ENCODE measurements at regions not wholly inside any gene's neighbourhood (a gene's known extent, or its start where the extent isn't known, plus 50 kb on each side); places are given as distances from the start of the nearest gene placed in this dataset.

DNA sequence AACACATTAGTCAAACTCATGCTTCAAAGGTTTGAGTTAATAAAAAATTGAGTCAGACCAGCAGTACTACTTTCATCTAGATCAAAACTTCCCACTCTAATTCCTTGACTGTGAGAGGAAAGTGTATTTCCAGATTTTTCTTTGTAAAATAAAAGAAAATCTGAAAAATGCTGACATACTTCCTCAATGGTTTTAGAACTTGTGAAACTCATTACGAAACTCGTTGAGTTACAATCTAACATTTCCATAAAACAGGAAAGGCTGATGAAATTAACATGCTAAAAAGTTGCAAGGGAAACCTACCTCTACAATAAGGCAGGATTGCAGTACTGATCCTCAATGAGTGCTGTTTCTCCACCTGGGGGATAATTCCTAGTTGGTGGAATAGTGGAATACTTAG, 217.8 kb upstream of the HCCS start:
- no TSS peak for BruUV-seq (replicated peaks)
- H2BK120ac ChIP-seq (ENCODE audit: low read depth, low read length), result no peak overlapping the region
- in situ Hi-C loops (cut with MboI; ENCODE audit: low sequenced_read_pairs) (no loop called here), dilution Hi-C loops (cut with HindIII; ENCODE audit: low sequenced_read_pairs, unreplicated experiment) (no loop called here), intact Hi-C loops (cut with micrococcal nuclease) (no loop called here)
- POLR2A ChIA-PET (ENCODE audit: unreplicated experiment), result no interaction called here
- no peaks in the 10 kb centered on the region for H3K27me3 ChIP-seq (ENCODE audit: control insufficient read depth, insufficient read depth, low read length)
- no peak overlapping the region; the same call in 1 of the 2 replicates for H3K18ac ChIP-seq (ENCODE audit: low read depth, low read length)
- DNase-seq (no peak), ATAC-seq (ENCODE audit: low read depth) (no peak)
- no peak overlapping the region for H2AK9ac ChIP-seq (replicated peaks; ENCODE audit: low read depth, low read length, poor library complexity)
- H3K56ac ChIP-seq (ENCODE audit: extremely low read depth, insufficient read depth, low read length), result no peak overlapping the region
- no peak overlapping the region for H2AFZ ChIP-seq (replicated peaks; ENCODE audit: low read length, poor library complexity)
- H4K91ac ChIP-seq (ENCODE audit: insufficient read depth, low read depth, low read length), result no peak overlapping the region
- H2BK15ac ChIP-seq (ENCODE audit: low read depth, low read length), result no peak overlapping the region
- no peaks in the 10 kb centered on the region for H3K79me1 ChIP-seq (ENCODE audit: low read depth in 1 of 2, low read length in 2 of 2)
- no peaks in the 10 kb centered on the region for H3K36me3 ChIP-seq (ENCODE audit: control insufficient read depth, insufficient read depth, low read length)
- no peak overlapping the region for H3K27ac ChIP-seq (ENCODE audit: insufficient read depth, low read length)
- no peak overlapping the region for H3K4me2 ChIP-seq (ENCODE audit: low read depth, low read length)
- no peak overlapping the region for H4K5ac ChIP-seq (ENCODE audit: low read depth, low read length)
- H2BK20ac ChIP-seq (ENCODE audit: low read depth, low read length), result no peak overlapping the region
- H3K14ac ChIP-seq (replicated peaks; ENCODE audit: low read depth, low read length), result no peak overlapping the region
- H3K4me3 ChIP-seq (ENCODE audit: insufficient read depth, low read depth, low read length), result no peak overlapping the region
- no CpG with 5 or more reads among the region's 2 CpGs for WGBS, 2 experiments (ENCODE audit: extremely low coverage in 2 of 2, insufficient read length in 1 of 2)
- CTCF ChIA-PET, result interaction anchor here (0.7 kb wide), 1 partner anchor 290 kb away, joined by 3 read pairs; no protein-coding TSS in a partner anchor
- no peaks in the 10 kb centered on the region for H4K20me1 ChIP-seq (ENCODE audit: insufficient read depth, low read length)
- TF ChIP-seq RFX5 (IDR thresholded peaks at IDR 0.05; ENCODE audit: low read depth, low read length), result no peak
- no peak for TF ChIP-seq RAD21 (IDR thresholded peaks at IDR 0.05; ENCODE audit: low read length)
- TF ChIP-seq RCOR1 (IDR thresholded peaks at IDR 0.05; ENCODE audit: insufficient replicate concordance, low read length), result no peak
- TF ChIP-seq, protein P1, sequence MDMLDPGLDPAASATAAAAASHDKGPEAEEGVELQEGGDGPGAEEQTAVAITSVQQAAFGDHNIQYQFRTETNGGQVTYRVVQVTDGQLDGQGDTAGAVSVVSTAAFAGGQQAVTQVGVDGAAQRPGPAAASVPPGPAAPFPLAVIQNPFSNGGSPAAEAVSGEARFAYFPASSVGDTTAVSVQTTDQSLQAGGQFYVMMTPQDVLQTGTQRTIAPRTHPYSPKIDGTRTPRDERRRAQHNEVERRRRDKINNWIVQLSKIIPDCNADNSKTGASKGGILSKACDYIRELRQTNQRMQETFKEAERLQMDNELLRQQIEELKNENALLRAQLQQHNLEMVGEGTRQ (IDR thresholded peaks at IDR 0.05; ENCODE audit: low read depth, low read length), result no peak
- TF ChIP-seq POLR2A (IDR thresholded peaks at IDR 0.05; ENCODE audit: low read depth, low read length), result no peak
- no peak for TF ChIP-seq FOS (IDR thresholded peaks at IDR 0.05; ENCODE audit: low read depth, low read length)
- H3K4me1 ChIP-seq (ENCODE audit: control insufficient read depth, insufficient read depth, low read length), result no peaks in the 10 kb centered on the region
- no peaks in the 10 kb centered on the region for H3K9me3 ChIP-seq (ENCODE audit: control insufficient read depth, insufficient read depth, low read length)
- H3K9me1 ChIP-seq (ENCODE audit: insufficient read depth, low read length), result no peaks in the 10 kb centered on the region
- H3K4ac ChIP-seq (ENCODE audit: low read depth, low read length), result no peak overlapping the region
- no peak overlapping the region for H3K23ac ChIP-seq (ENCODE audit: low read depth, low read length)
- H4K8ac ChIP-seq (ENCODE audit: low read depth in 2 of 2, low read length in 2 of 2), result no peak overlapping the region
- no peak overlapping the region for H2BK5ac ChIP-seq (ENCODE audit: low read depth, low read length, poor library complexity, severe bottlenecking)
- no peak overlapping the region for H2AK5ac ChIP-seq (ENCODE audit: low read depth, low read length)
- H3K9ac ChIP-seq (ENCODE audit: low read depth, low read length), result no peak overlapping the region
